ENCODE measurements at regions not wholly inside any gene's neighbourhood (a gene's known extent, or its start where the extent isn't known, plus 50 kb on each side); places are given as distances from the start of the nearest gene placed in this dataset.
"Not testable (repeated sequence)": the region's sequence is repeated elsewhere in the genome, so short reads cannot be mapped to it uniquely, and the experiment has no call there.

DNA sequence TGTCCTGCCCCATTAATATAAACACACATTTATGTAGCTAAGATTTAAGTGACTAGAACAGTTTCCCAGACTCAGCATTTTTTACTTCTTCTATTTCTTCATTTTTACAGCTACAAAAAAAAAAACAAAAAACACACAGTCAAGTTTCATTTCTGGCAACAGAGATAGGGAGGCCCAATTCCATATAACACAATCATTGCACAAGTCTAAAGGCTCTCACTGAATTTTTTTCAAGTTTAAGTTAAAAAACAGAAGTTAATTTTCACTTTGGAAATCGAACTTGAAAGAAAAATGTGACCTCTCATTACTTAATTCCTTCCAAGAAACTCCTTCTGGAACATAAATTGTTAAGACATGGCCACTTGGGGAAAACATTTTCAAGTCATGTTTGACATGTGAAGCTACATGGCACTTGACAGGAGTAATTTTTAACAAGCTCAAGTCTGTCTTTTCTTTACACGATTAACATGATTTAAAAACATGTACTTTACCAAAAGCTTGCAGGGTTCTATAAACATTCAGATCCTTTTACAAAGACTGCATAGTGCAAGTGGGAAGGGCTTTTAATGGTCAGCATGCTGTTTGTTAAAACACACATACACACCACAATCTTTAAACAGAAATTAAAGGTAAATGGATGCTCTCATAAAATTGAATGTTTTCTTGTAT, 100.1 kb upstream of the CCDC28A start:
- DNase-seq (ENCODE audit: low spot score) (no peak), ATAC-seq (ENCODE audit: insufficient number of reproducible peaks, low FRiP score, low read depth) (no peak)
- Histone ChIP-seq H3K36me3 (no peaks in the 10 kb centered on the region), H3K4me3 (no peak overlapping the region), H3K4me1 (ENCODE audit: control insufficient read depth in 1 of 2, low read depth in 2 of 2) (no peaks in the 10 kb centered on the region), H3K9me3 (no peaks in the 10 kb centered on the region), H3K27me3 (replicated peaks; ENCODE audit: insufficient read depth) (no peaks in the 10 kb centered on the region), H3K27ac (no peak overlapping the region)
- TF ChIP-seq, protein P1, sequence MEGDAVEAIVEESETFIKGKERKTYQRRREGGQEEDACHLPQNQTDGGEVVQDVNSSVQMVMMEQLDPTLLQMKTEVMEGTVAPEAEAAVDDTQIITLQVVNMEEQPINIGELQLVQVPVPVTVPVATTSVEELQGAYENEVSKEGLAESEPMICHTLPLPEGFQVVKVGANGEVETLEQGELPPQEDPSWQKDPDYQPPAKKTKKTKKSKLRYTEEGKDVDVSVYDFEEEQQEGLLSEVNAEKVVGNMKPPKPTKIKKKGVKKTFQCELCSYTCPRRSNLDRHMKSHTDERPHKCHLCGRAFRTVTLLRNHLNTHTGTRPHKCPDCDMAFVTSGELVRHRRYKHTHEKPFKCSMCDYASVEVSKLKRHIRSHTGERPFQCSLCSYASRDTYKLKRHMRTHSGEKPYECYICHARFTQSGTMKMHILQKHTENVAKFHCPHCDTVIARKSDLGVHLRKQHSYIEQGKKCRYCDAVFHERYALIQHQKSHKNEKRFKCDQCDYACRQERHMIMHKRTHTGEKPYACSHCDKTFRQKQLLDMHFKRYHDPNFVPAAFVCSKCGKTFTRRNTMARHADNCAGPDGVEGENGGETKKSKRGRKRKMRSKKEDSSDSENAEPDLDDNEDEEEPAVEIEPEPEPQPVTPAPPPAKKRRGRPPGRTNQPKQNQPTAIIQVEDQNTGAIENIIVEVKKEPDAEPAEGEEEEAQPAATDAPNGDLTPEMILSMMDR (IDR thresholded peaks at IDR 0.05) = no peak

- not testable (repeated sequence) for ATAC-seq (ENCODE audit: insufficient number of reproducible peaks, low FRiP score, low read depth); H3K4me1 ChIP-seq (ENCODE audit: control insufficient read depth in 1 of 2, low read depth in 2 of 2); DNase-seq (ENCODE audit: low spot score); H3K27ac ChIP-seq; H3K4me3 ChIP-seq; H3K36me3 ChIP-seq; H3K9me3 ChIP-seq; H3K27me3 ChIP-seq (replicated peaks; ENCODE audit: insufficient read depth)
Observed at GRCh38 chr6:138674444-138674843, 99.1 kb upstream of the CCDC28A start.

DNA sequence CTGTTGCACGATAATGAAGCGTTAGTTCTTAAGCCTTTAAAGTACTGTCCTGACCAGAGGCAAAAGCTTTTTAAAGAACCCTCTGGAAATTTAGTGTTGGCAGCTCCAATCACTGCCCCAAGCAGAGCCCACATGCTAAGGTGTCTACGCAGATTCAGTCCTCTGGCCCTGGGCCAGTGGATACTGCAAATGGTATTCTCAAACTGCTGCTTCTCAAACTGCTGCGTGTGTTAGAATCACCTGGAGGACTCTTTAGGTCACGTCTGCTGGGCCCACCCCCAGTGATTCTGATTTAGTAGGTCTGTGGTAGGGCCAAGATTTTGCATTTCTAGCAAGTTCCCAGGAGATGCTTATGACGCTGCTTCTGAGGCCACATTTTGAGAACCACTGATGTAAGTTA, 96.0 kb upstream of the CCDC28A start:
- TF ChIP-seq, protein P1 (IDR thresholded peaks at IDR 0.05) = no peak
- no peak for ATAC-seq (ENCODE audit: insufficient number of reproducible peaks, low FRiP score, low read depth)
- no peaks in the 10 kb centered on the region for H3K27me3 ChIP-seq (replicated peaks; ENCODE audit: insufficient read depth)

GRCh38 chr6:138678168-138678567, 95.4 kb upstream of the CCDC28A start:
- TF ChIP-seq, protein P1 (IDR thresholded peaks at IDR 0.05) = no peak
- DNase-seq (ENCODE audit: low spot score) = no peak
- no peaks in the 10 kb centered on the region for H3K4me1 ChIP-seq (ENCODE audit: control insufficient read depth in 1 of 2, low read depth in 2 of 2)
- no peaks in the 10 kb centered on the region for H3K9me3 ChIP-seq
- no peak for ATAC-seq (ENCODE audit: insufficient number of reproducible peaks, low FRiP score, low read depth)
- H3K4me3 ChIP-seq = no peak overlapping the region
- H3K27ac ChIP-seq = no peak overlapping the region
- no peaks in the 10 kb centered on the region for H3K27me3 ChIP-seq (replicated peaks; ENCODE audit: insufficient read depth)
- H3K36me3 ChIP-seq = no peaks in the 10 kb centered on the region

More for the DNA sequence above, 96.0 kb upstream of the CCDC28A start:
- no peaks in the 10 kb centered on the region for H3K36me3 ChIP-seq
- DNase-seq (ENCODE audit: low spot score) = no peak
- H3K4me1 ChIP-seq (ENCODE audit: control insufficient read depth in 1 of 2, low read depth in 2 of 2) = no peaks in the 10 kb centered on the region
- no peaks in the 10 kb centered on the region for H3K9me3 ChIP-seq
- no peak overlapping the region for H3K4me3 ChIP-seq
- no peak overlapping the region for H3K27ac ChIP-seq

DNA sequence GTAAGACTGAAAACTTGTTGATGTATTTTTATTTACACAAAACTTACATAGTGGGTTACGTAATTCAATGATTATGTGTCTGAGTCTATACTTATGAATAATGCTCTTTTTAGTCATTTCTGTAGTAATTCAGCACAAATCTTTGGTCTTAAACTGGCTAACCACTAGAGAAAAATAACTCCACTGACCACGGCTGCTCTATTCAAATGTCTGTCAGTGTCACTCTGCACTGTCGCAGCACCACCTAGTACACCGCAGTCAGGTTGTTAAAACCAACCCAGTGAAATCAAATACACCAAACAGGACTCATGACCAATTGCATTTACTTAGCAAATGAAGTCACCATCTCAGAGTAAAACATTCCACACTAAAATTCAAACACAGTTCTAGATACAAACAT, 93.5 kb upstream of the CCDC28A start:
- DNase-seq (ENCODE audit: low spot score) (no peak), ATAC-seq (ENCODE audit: insufficient number of reproducible peaks, low FRiP score, low read depth) (no peak)
- H3K36me3 ChIP-seq = no peaks in the 10 kb centered on the region
- TF ChIP-seq, protein P1 (IDR thresholded peaks at IDR 0.05) = no peak
- no peaks in the 10 kb centered on the region for H3K9me3 ChIP-seq
- no peaks in the 10 kb centered on the region for H3K4me1 ChIP-seq (ENCODE audit: control insufficient read depth in 1 of 2, low read depth in 2 of 2)
- H3K27me3 ChIP-seq (replicated peaks; ENCODE audit: insufficient read depth) = no peaks in the 10 kb centered on the region
- H3K27ac ChIP-seq = no peak overlapping the region
- no peak overlapping the region for H3K4me3 ChIP-seq

DNA sequence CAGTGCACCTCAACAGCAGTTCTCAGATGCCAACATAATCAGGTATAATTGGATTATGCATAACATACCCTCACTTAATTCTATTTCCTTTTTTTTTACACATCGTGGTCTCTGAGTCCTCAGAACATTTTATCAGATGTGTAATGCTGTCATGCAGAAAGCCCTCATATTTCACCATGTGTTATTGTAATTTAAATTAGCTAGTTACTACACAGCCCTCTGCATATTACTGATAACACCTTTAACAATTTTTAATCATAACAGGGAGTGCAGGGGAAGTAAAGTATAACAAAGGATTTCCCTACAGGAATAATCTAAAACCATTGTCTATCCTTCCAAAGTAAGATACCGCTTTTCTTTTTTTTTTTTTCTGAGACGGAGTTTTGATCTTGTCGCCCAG, 91.9 kb upstream of the CCDC28A start:
- H3K4me3 ChIP-seq = no peak overlapping the region
- no peaks in the 10 kb centered on the region for H3K36me3 ChIP-seq
- H3K9me3 ChIP-seq = no peaks in the 10 kb centered on the region
- DNase-seq (ENCODE audit: low spot score) = no peak
- H3K27me3 ChIP-seq (replicated peaks; ENCODE audit: insufficient read depth) = no peaks in the 10 kb centered on the region
- TF ChIP-seq, protein P1 (IDR thresholded peaks at IDR 0.05) = no peak
- no peak for ATAC-seq (ENCODE audit: insufficient number of reproducible peaks, low FRiP score, low read depth)
- no peak overlapping the region for H3K27ac ChIP-seq
- H3K4me1 ChIP-seq (ENCODE audit: control insufficient read depth in 1 of 2, low read depth in 2 of 2) = no peaks in the 10 kb centered on the region

All from thoracic aorta (tissue), 2 donors.